Body of pancreas (tissue), 4 donors: ENCODE measurements at regions not wholly inside any gene's neighbourhood (a gene's known extent, or its start where the extent isn't known, plus 50 kb on each side); places are given as distances from the start of the nearest gene placed in this dataset.

Source experiments
- ATAC-seq: fragments of 150-250 bp; one replicate; pipeline ENCODE4 v1.9.1; 2016
- DNase-seq, 4 donors: peaks; one replicate each; pipeline ENCODE4 v3.0.0-alpha.2; 2019
- H3K27ac ChIP-seq, 4 donors: fragments of 200-600 bp; sonication (generic); 1 replicate in 3 of 4; 2 replicates in 1 of 4; pipeline versions ENCODE4 v1.5.1 to v1.6.1; 2016 to 2019; ENCODE audit warnings: mild to moderate bottlenecking in 1 of 4, mixed read lengths in 1 of 4, moderate library complexity in 1 of 4
- H3K27me3 ChIP-seq, 2 donors: fragments of 200-600 bp; sonication (generic); one replicate each; pipeline ENCODE4 v1.6.0; 2016; ENCODE audit warnings: mild to moderate bottlenecking in 1 of 2
- H3K36me3 ChIP-seq, 2 donors: fragments of 200-600 bp; sonication (generic); replicated peaks in 1 of 2; 2 replicates each; pipeline ENCODE4 v1.5.1; 2016; ENCODE audit warnings: low read depth in 2 of 2; ENCODE audit not compliant: insufficient read depth in 1 of 2
- H3K4me1 ChIP-seq: fragments of 200-600 bp; sonication (generic); one replicate; pipeline ENCODE4 v1.6.0; 2016
- H3K4me3 ChIP-seq, 2 donors: fragments of 200-600 bp; sonication (generic); 1 replicate in 1 of 2; 2 replicates in 1 of 2; pipeline ENCODE4 v1.5.1; 2016 to 2019
- H3K9me3 ChIP-seq, 3 donors: fragments of 200-600 bp; sonication (generic); 1 replicate in 2 of 3; 2 replicates in 1 of 3; pipeline ENCODE4 v1.5.1; 2016
- POLR2A ChIP-seq, 3 donors: fragments of 450-650 bp; IDR thresholded peaks; one replicate each; pipeline ENCODE4 v1.6.1; 2016; ENCODE audit warnings: antibody characterized with exemption in 3 of 3, mild to moderate bottlenecking in 2 of 3
- WGBS, 2 donors: methylation state at CpG; one replicate each; pipeline ENCODE4 v1.1.5; 2017; 5-methylcytosine and 5-hydroxymethylcytosine counted together
- intact Hi-C: fragments of 100-400 bp; cut with DNase I; formaldehyde crosslinking; loops from one replicate; pipeline ENCODE4 v1.15.1; 2023
- TF ChIP-seq, protein P1 (sequence below), 7 experiments: fragments of 450-650 bp in 4 of 7; fragments of 200-600 bp in 3 of 7; sonication (generic) in 3 of 7; IDR thresholded peaks; one replicate each; pipeline ENCODE4 v1.5.1; 2016 to 2019; ENCODE audit warnings: antibody characterized with exemption in 7 of 7

DNA sequence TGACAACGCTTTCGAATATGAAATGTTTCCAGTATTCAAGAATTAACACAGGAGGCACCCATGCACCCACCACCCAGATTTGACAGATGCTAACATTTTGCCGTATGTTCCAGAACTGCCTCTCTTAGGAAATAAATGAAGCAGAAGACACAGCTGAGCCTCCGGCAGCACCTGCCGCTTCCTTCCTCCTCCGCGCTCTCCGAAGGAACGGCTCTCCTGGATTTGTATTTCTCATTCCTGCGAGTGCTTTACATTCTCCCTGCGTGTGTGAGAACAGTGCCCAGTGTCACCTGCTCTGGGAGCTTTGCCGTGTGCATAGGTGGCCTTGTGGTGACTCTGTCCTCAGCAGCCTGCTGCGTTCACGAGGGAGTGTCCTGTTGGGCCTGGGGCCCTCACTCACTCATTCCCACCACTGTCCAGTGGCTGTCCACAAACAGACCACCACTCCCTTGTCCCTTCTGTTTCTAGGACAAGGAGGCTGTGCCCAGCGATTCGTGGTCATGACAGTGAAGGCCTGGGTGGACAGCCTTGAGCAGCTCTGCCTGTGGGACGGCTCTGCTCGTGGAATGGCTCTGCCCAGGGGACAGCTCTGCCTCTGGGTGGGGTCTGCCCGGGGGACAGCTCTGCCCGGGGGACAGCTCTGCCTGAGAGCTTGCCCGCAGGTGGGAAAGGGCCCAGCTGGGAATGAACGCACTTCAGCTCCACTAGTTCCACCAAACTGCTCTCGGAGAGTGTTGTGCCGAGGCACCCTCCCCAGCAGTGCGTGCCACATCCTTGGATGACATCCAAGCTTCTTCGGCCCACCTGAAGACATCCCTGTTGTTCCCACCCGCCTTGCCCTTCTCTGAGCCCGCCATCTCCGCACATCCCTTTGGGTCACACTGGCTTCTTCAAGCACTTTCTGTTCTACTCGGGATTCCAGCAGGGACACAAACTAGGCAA is 170.5 kb upstream of the PPP1R26 start:
- TF ChIP-seq POLR2A (IDR thresholded peaks at IDR 0.05) = no peak
- TF ChIP-seq, protein P1, sequence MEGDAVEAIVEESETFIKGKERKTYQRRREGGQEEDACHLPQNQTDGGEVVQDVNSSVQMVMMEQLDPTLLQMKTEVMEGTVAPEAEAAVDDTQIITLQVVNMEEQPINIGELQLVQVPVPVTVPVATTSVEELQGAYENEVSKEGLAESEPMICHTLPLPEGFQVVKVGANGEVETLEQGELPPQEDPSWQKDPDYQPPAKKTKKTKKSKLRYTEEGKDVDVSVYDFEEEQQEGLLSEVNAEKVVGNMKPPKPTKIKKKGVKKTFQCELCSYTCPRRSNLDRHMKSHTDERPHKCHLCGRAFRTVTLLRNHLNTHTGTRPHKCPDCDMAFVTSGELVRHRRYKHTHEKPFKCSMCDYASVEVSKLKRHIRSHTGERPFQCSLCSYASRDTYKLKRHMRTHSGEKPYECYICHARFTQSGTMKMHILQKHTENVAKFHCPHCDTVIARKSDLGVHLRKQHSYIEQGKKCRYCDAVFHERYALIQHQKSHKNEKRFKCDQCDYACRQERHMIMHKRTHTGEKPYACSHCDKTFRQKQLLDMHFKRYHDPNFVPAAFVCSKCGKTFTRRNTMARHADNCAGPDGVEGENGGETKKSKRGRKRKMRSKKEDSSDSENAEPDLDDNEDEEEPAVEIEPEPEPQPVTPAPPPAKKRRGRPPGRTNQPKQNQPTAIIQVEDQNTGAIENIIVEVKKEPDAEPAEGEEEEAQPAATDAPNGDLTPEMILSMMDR (IDR thresholded peaks at IDR 0.05) = peak in 1 of 7 experiments; percentile 8
- DNase-seq (peak in 2 of 4 donors; percentile 30 to 55), ATAC-seq (no peak)
- WGBS, 2 donors = 59% methylated on average over 26 to 30 of the region's 30 CpGs
- Histone ChIP-seq H3K4me1 (no peaks in the 10 kb centered on the region), H3K4me3 (no peak overlapping the region), H3K36me3 (no peaks in the 10 kb centered on the region), H3K27ac (no peak overlapping the region), H3K27me3 (no peaks in the 10 kb centered on the region), H3K9me3 (no peaks in the 10 kb centered on the region)
- intact Hi-C loops = no loop called here

GRCh38 chr9:135309763-135310125 is 169.8 kb upstream of the PPP1R26 start:
- TF ChIP-seq, protein P1 (IDR thresholded peaks at IDR 0.05) = no peak
- TF ChIP-seq POLR2A (IDR thresholded peaks at IDR 0.05) = no peak
- Histone ChIP-seq H3K36me3 (no peaks in the 10 kb centered on the region), H3K4me1 (no peaks in the 10 kb centered on the region), H3K27me3 (no peaks in the 10 kb centered on the region), H3K27ac (no peak overlapping the region), H3K9me3 (no peaks in the 10 kb centered on the region), H3K4me3 (no peak overlapping the region)
- ATAC-seq (no peak), DNase-seq (no peak)
- intact Hi-C loops = no loop called here
- 85 to 90% methylated on average over 9 to 10 of the region's 11 CpGs for WGBS, 2 donors

- intact Hi-C loops = no loop called here
- H3K27me3 ChIP-seq = no peaks in the 10 kb centered on the region
Observed at GRCh38 chr9:135310134-135310533, 169.4 kb upstream of the PPP1R26 start.

DNA sequence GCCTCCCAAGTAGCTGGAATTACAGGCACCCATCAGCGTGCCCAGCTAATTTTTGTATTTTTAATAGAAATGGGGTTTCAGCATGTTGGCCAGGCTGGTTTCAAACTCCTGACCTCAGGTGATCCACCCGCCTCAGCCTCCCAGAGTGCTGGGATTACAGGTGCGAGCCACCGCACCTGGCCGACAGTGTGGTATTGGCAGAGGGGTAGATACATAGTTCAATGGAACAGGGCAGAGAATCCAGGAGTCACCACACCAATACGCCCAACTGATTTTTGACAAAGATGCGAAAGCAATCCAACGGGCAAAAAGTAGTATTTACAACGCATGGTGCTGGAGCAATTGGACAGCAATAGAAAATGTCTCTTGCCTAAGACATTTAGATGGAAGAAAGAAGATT is 164.0 kb upstream of the PPP1R26 start:
- Histone ChIP-seq H3K4me1 (no peaks in the 10 kb centered on the region), H3K36me3 (no peaks in the 10 kb centered on the region), H3K4me3 (no peak overlapping the region), H3K27me3 (no peaks in the 10 kb centered on the region), H3K9me3 (no peaks in the 10 kb centered on the region), H3K27ac (no peak overlapping the region)
- ATAC-seq (no peak), DNase-seq (no peak)
- TF ChIP-seq, protein P1 (IDR thresholded peaks at IDR 0.05) = no peak
- 91 to 92% methylated on average over 9 of the region's 9 CpGs for WGBS, 2 donors
- intact Hi-C loops = no loop called here

More at GRCh38 chr9:135310134-135310533, 169.4 kb upstream of the PPP1R26 start:
- Histone ChIP-seq H3K36me3 (no peaks in the 10 kb centered on the region), H3K4me3 (no peak overlapping the region), H3K27ac (no peak overlapping the region), H3K9me3 (no peaks in the 10 kb centered on the region), H3K4me1 (no peaks in the 10 kb centered on the region)
- WGBS, 2 donors = 77 to 78% methylated on average over 8 of the region's 8 CpGs
- TF ChIP-seq POLR2A (IDR thresholded peaks at IDR 0.05) = no peak
- TF ChIP-seq, protein P1 (IDR thresholded peaks at IDR 0.05) = no peak
- no peak for DNase-seq
- no peak for ATAC-seq

- Histone ChIP-seq H3K9me3 (no peaks in the 10 kb centered on the region), H3K27me3 (no peaks in the 10 kb centered on the region), H3K27ac (no peak overlapping the region), H3K36me3 (no peaks in the 10 kb centered on the region), H3K4me1 (no peaks in the 10 kb centered on the region), H3K4me3 (no peak overlapping the region)
- WGBS, 2 donors = 82 to 93% methylated on average over 6 of the region's 6 CpGs
- DNase-seq (no peak), ATAC-seq (no peak)
- no peak for TF ChIP-seq POLR2A (IDR thresholded peaks at IDR 0.05)
- TF ChIP-seq, protein P1 (IDR thresholded peaks at IDR 0.05) = no peak
- intact Hi-C loops = no loop called here
Observed at GRCh38 chr9:135320331-135320730, 159.3 kb upstream of the PPP1R26 start.
